ENCODE measurements at regions not wholly inside any gene's neighbourhood (a gene's known extent, or its start where the extent isn't known, plus 50 kb on each side); places are given as distances from the start of the nearest gene placed in this dataset.

DNA sequence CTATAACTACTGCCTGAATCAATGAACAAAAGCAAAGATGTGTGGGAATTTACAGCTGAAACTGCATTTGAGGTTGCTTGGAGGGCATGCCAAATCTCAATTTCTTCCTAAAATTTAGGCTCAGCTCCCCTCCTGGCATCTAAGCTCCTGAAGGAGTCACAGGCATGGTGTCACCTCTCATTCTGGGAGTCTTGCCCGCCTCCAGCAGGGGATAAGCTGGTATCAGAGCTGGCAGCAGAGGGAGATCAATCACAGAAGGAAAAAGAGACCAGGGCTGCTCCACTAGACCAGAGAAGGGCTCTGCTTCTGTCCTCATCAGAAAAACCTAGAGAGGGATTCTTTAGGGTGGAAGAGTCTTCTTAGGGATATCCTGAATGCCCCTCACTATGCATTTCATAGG, 150.4 kb upstream of the SLC6A11 start (continued):
- TF ChIP-seq, protein P1, sequence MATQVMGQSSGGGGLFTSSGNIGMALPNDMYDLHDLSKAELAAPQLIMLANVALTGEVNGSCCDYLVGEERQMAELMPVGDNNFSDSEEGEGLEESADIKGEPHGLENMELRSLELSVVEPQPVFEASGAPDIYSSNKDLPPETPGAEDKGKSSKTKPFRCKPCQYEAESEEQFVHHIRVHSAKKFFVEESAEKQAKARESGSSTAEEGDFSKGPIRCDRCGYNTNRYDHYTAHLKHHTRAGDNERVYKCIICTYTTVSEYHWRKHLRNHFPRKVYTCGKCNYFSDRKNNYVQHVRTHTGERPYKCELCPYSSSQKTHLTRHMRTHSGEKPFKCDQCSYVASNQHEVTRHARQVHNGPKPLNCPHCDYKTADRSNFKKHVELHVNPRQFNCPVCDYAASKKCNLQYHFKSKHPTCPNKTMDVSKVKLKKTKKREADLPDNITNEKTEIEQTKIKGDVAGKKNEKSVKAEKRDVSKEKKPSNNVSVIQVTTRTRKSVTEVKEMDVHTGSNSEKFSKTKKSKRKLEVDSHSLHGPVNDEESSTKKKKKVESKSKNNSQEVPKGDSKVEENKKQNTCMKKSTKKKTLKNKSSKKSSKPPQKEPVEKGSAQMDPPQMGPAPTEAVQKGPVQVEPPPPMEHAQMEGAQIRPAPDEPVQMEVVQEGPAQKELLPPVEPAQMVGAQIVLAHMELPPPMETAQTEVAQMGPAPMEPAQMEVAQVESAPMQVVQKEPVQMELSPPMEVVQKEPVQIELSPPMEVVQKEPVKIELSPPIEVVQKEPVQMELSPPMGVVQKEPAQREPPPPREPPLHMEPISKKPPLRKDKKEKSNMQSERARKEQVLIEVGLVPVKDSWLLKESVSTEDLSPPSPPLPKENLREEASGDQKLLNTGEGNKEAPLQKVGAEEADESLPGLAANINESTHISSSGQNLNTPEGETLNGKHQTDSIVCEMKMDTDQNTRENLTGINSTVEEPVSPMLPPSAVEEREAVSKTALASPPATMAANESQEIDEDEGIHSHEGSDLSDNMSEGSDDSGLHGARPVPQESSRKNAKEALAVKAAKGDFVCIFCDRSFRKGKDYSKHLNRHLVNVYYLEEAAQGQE (IDR thresholded peaks at IDR 0.05; ENCODE audit: low read depth, low read length): no peak
- TF ChIP-seq NFIC (IDR thresholded peaks at IDR 0.05; ENCODE audit: borderline replicate concordance) (no peak), USF1 (IDR thresholded peaks at IDR 0.05; ENCODE audit: borderline replicate concordance, low read depth) (no peak), TEAD4 (IDR thresholded peaks at IDR 0.05; ENCODE audit: borderline replicate concordance, insufficient read depth) (no peak), SIN3A (IDR thresholded peaks at IDR 0.05; ENCODE audit: borderline replicate concordance, low read depth, low read length) (no peak), FOXM1 (IDR thresholded peaks at IDR 0.05; ENCODE audit: low read depth) (no peak)

- H3K9me3 ChIP-seq: no peaks in the 10 kb centered on the region
- H2AFZ ChIP-seq (ENCODE audit: low read depth): no peak overlapping the region
- H3K79me2 ChIP-seq (ENCODE audit: insufficient read depth): no peaks in the 10 kb centered on the region
- no peaks in the 10 kb centered on the region for H3K9me2 ChIP-seq
- peak; percentile 49 for DNase-seq
- no peak overlapping the region for H3K4me3 ChIP-seq (ENCODE audit: low read depth in 2 of 2, low read length in 1 of 2)
- TF ChIP-seq POLR2AphosphoS5 (IDR thresholded peaks at IDR 0.05; ENCODE audit: low read depth, low read length) (no peak), JUND (IDR thresholded peaks at IDR 0.05) (no peak), MXI1 (IDR thresholded peaks at IDR 0.05; ENCODE audit: low read depth, low read length) (no peak), ELF1 (IDR thresholded peaks at IDR 0.05) (no peak), SMC3 (IDR thresholded peaks at IDR 0.05; ENCODE audit: low read depth, low read length) (no peak), NFIC (IDR thresholded peaks at IDR 0.05; ENCODE audit: borderline replicate concordance) (no peak), EZH2phosphoT487 (IDR thresholded peaks at IDR 0.05; ENCODE audit: borderline replicate concordance, low read depth) (no peak), FOXM1 (IDR thresholded peaks at IDR 0.05; ENCODE audit: low read depth) (no peak), GATA2 (CRISPR knock-in tag; IDR thresholded peaks at IDR 0.05) (no peak), RCOR1 (IDR thresholded peaks at IDR 0.05; ENCODE audit: low read length) (no peak), RAD21 (IDR thresholded peaks at IDR 0.05; ENCODE audit: low read length) (no peak), EP300 (IDR thresholded peaks at IDR 0.05; ENCODE audit: borderline replicate concordance in 1 of 2, low read depth in 1 of 2, low read length in 1 of 2) (no peak), FOXJ3 (CRISPR knock-in tag; IDR thresholded peaks at IDR 0.05) (no peak)
- TF ChIP-seq, protein P2, sequence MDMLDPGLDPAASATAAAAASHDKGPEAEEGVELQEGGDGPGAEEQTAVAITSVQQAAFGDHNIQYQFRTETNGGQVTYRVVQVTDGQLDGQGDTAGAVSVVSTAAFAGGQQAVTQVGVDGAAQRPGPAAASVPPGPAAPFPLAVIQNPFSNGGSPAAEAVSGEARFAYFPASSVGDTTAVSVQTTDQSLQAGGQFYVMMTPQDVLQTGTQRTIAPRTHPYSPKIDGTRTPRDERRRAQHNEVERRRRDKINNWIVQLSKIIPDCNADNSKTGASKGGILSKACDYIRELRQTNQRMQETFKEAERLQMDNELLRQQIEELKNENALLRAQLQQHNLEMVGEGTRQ (IDR thresholded peaks at IDR 0.05; ENCODE audit: borderline replicate concordance, low read depth, low read length): no peak
- TF ChIP-seq, protein P3, sequence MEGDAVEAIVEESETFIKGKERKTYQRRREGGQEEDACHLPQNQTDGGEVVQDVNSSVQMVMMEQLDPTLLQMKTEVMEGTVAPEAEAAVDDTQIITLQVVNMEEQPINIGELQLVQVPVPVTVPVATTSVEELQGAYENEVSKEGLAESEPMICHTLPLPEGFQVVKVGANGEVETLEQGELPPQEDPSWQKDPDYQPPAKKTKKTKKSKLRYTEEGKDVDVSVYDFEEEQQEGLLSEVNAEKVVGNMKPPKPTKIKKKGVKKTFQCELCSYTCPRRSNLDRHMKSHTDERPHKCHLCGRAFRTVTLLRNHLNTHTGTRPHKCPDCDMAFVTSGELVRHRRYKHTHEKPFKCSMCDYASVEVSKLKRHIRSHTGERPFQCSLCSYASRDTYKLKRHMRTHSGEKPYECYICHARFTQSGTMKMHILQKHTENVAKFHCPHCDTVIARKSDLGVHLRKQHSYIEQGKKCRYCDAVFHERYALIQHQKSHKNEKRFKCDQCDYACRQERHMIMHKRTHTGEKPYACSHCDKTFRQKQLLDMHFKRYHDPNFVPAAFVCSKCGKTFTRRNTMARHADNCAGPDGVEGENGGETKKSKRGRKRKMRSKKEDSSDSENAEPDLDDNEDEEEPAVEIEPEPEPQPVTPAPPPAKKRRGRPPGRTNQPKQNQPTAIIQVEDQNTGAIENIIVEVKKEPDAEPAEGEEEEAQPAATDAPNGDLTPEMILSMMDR (IDR thresholded peaks at IDR 0.05): no peak
- TF ChIP-seq, protein P4, sequence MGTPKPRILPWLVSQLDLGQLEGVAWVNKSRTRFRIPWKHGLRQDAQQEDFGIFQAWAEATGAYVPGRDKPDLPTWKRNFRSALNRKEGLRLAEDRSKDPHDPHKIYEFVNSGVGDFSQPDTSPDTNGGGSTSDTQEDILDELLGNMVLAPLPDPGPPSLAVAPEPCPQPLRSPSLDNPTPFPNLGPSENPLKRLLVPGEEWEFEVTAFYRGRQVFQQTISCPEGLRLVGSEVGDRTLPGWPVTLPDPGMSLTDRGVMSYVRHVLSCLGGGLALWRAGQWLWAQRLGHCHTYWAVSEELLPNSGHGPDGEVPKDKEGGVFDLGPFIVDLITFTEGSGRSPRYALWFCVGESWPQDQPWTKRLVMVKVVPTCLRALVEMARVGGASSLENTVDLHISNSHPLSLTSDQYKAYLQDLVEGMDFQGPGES (IDR thresholded peaks at IDR 0.05; ENCODE audit: low read depth, low read length): no peak
- H3K27ac ChIP-seq (ENCODE audit: low read depth in 2 of 2, low read length in 1 of 2): no peak overlapping the region
- H4K20me1 ChIP-seq (ENCODE audit: insufficient read depth): no peaks in the 10 kb centered on the region
- ChIA-PET CTCF (interaction anchor here (0.8 kb wide), 1 partner anchor 21 kb away, joined by 3 read pairs; no protein-coding TSS in a partner anchor), POLR2A (no interaction called here)
- WGBS (ENCODE audit: low lambda C conversion rate): 21% methylated on average over 5 of the region's 6 CpGs
- H3F3A ChIP-seq (replicated peaks; ENCODE audit: insufficient read depth): no peaks in the 10 kb centered on the region
- no peaks in the 10 kb centered on the region for H3K36me3 ChIP-seq (replicated peaks in 1 of 2; ENCODE audit: control insufficient read depth in 1 of 2, insufficient read depth in 2 of 2, low read length in 1 of 2)
- no peaks in the 10 kb centered on the region for H3K27me3 ChIP-seq (ENCODE audit: insufficient read depth)
- no peaks in the 10 kb centered on the region; a peak in 1 of 4 replicates for H3K4me1 ChIP-seq (ENCODE audit: control insufficient read depth in 1 of 2, insufficient read depth in 2 of 2, low read depth in 1 of 2, low read length in 1 of 2)
- no peak overlapping the region for H3K9ac ChIP-seq
- no peak overlapping the region for H3K4me2 ChIP-seq
Observed at GRCh38 chr3:10666621-10667020, 149.4 kb upstream of the SLC6A11 start.
